ENCODE measurements at regions not wholly inside any gene's neighbourhood (a gene's known extent, or its start where the extent isn't known, plus 50 kb on each side); places are given as distances from the start of the nearest gene placed in this dataset.

GRCh38 chr11:79897896-79898295 lies 457.1 kb upstream of the TENM4 start:
- TF ChIP-seq POLR2A (IDR thresholded peaks at IDR 0.05) = no peak
- no peak for TF ChIP-seq CTCF (IDR thresholded peaks at IDR 0.05)

All from Peyer's patch (tissue), 4 donors.